ENCODE measurements at regions not wholly inside any gene's neighbourhood (a gene's known extent, or its start where the extent isn't known, plus 50 kb on each side); places are given as distances from the start of the nearest gene placed in this dataset.
"Not testable (repeated sequence)": the region's sequence is repeated elsewhere in the genome, so short reads cannot be mapped to it uniquely, and the experiment has no call there.

DNA sequence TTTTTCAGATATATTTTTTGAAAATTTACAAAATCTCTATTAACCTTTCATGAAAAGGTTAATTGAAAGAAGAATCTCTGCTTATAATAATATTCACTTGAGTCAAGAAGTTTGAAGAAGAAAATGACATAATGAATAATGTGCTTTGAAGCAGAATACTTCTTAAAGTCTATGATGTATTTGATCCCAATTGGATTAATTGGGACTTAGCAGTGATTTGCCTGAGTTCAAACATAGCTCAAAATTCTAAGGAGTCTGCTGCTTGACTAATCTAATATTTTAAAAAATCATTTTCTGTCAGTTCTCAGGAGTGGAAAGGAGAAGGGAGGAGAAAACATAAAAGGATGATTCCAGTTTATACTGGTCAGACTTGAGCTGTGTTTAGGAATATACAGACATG, 1150.4 kb upstream of the INTU start:
- intact Hi-C loops (cut with micrococcal nuclease) = no loop called here
- H3K4me1 Mint-ChIP-seq (ENCODE audit: low read depth) = no peaks in the 10 kb centered on the region
- H3K27ac Mint-ChIP-seq = no peak overlapping the region
- no peaks in the 10 kb centered on the region for H3K36me3 Mint-ChIP-seq (ENCODE audit: low read depth)
- no peak overlapping the region for H3K4me3 Mint-ChIP-seq
- no peaks in the 10 kb centered on the region for H3K27me3 Mint-ChIP-seq
- H3K9me3 Mint-ChIP-seq = peaks cover 30% of the 10 kb centered on the region

GRCh38 chr4:126486377-126486776, 1146.4 kb upstream of the INTU start:
- Mint-ChIP-seq H3K27me3 (no peaks in the 10 kb centered on the region), H3K4me3 (no peak overlapping the region), H3K9me3 (peaks cover 8% of the 10 kb centered on the region), H3K4me1 (ENCODE audit: low read depth) (no peaks in the 10 kb centered on the region), H3K27ac (no peak overlapping the region), H3K36me3 (ENCODE audit: low read depth) (no peaks in the 10 kb centered on the region)
- intact Hi-C loops (cut with micrococcal nuclease) = no loop called here

GRCh38 chr4:126489826-126490463, 1142.8 kb upstream of the INTU start:
- no peaks in the 10 kb centered on the region for H3K27me3 Mint-ChIP-seq
- H3K27ac Mint-ChIP-seq = no peak overlapping the region
- intact Hi-C loops (cut with micrococcal nuclease) = no loop called here
- H3K36me3 Mint-ChIP-seq (ENCODE audit: low read depth) = no peaks in the 10 kb centered on the region
- H3K9me3 Mint-ChIP-seq = peaks cover 23% of the 10 kb centered on the region
- no peak overlapping the region for H3K4me3 Mint-ChIP-seq
- H3K4me1 Mint-ChIP-seq (ENCODE audit: low read depth) = no peaks in the 10 kb centered on the region

GRCh38 chr4:126495163-126495752, 1137.5 kb upstream of the INTU start:
- Mint-ChIP-seq H3K27ac (no peak overlapping the region), H3K27me3 (no peaks in the 10 kb centered on the region), H3K36me3 (ENCODE audit: low read depth) (no peaks in the 10 kb centered on the region), H3K9me3 (peaks cover 23% of the 10 kb centered on the region), H3K4me3 (no peak overlapping the region), H3K4me1 (ENCODE audit: low read depth) (no peaks in the 10 kb centered on the region)
- intact Hi-C loops (cut with micrococcal nuclease) = no loop called here

- Mint-ChIP-seq H3K36me3 (ENCODE audit: low read depth) (no peaks in the 10 kb centered on the region), H3K27me3 (no peaks in the 10 kb centered on the region), H3K27ac (no peak overlapping the region), H3K9me3 (no peaks in the 10 kb centered on the region), H3K4me3 (no peak overlapping the region), H3K4me1 (ENCODE audit: low read depth) (no peaks in the 10 kb centered on the region)
- intact Hi-C loops (cut with micrococcal nuclease) = no loop called here
These were observed 1119.8 kb upstream of the INTU start for GRCh38 chr4:126512979-126513378.

- intact Hi-C loops (cut with micrococcal nuclease) = no loop called here
- H3K27me3 Mint-ChIP-seq = no peaks in the 10 kb centered on the region
- H3K4me1 Mint-ChIP-seq (ENCODE audit: low read depth) = no peaks in the 10 kb centered on the region
- H3K27ac Mint-ChIP-seq = no peak overlapping the region
- no peaks in the 10 kb centered on the region for H3K9me3 Mint-ChIP-seq
- no peak overlapping the region for H3K4me3 Mint-ChIP-seq
- no peaks in the 10 kb centered on the region for H3K36me3 Mint-ChIP-seq (ENCODE audit: low read depth)
These were observed 1119.2 kb upstream of the INTU start for GRCh38 chr4:126513596-126513995.

DNA sequence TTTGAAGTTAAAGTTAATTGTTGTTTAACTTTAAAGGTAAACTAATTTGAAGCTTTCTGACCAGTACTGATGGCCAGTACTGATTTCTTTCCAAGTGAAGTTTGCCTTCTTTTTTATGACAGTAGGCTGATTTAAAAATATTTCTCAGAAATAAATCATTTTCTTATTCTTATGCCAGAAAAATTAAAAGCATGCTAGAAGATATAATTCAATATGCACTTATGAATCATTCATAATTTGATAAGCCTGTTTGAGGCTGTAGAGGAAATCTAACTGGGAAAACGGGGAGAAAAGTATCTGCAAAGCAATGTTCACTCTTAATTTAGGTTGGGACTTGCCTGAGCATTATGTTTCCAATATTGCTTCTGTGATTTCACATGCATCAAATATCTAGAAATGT, 1112.0 kb upstream of the INTU start:
- H3K36me3 Mint-ChIP-seq (ENCODE audit: low read depth) = no peaks in the 10 kb centered on the region
- H3K4me3 Mint-ChIP-seq = no peak overlapping the region
- intact Hi-C loops (cut with micrococcal nuclease) = no loop called here
- H3K9me3 Mint-ChIP-seq = peaks cover 20% of the 10 kb centered on the region
- no peaks in the 10 kb centered on the region for H3K4me1 Mint-ChIP-seq (ENCODE audit: low read depth)
- no peaks in the 10 kb centered on the region for H3K27me3 Mint-ChIP-seq
- H3K27ac Mint-ChIP-seq = no peak overlapping the region

- intact Hi-C loops (cut with micrococcal nuclease); H3K27ac Mint-ChIP-seq; H3K36me3 Mint-ChIP-seq (ENCODE audit: low read depth); H3K27me3 Mint-ChIP-seq; H3K4me3 Mint-ChIP-seq; H3K4me1 Mint-ChIP-seq (ENCODE audit: low read depth): not testable (repeated sequence)
- peaks cover 20% of the 10 kb centered on the region for H3K9me3 Mint-ChIP-seq
These were observed 1107.4 kb upstream of the INTU start for GRCh38 chr4:126525400-126525799.

DNA sequence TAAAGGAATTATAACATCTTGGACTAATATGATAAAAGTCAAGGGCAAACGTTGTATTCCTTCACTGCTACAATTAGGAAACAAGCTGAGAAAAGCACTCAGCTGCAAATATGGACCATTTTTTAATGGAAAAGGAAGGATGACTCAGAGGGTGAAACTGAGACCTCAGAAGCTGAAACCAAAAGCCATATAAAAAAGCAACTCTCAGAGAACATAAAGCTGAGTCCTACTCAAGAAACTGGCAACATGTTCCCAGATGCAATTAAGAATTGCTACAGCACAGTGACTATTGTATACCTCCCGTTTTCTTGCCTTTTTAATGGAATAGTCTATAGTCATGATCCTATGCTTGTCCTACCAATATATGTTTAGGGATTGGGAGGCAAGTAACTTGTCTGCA, 1106.4 kb upstream of the INTU start:
- H3K27me3 Mint-ChIP-seq = no peaks in the 10 kb centered on the region

GRCh38 chr4:126529997-126530396, 1102.8 kb upstream of the INTU start:
- Mint-ChIP-seq H3K27me3 (no peaks in the 10 kb centered on the region), H3K4me1 (ENCODE audit: low read depth) (no peaks in the 10 kb centered on the region), H3K27ac (no peak overlapping the region), H3K36me3 (ENCODE audit: low read depth) (no peaks in the 10 kb centered on the region), H3K9me3 (peaks cover 8% of the 10 kb centered on the region), H3K4me3 (no peak overlapping the region)
- intact Hi-C loops (cut with micrococcal nuclease) = no loop called here

More for the DNA sequence above, 1106.4 kb upstream of the INTU start:
- Mint-ChIP-seq H3K36me3 (ENCODE audit: low read depth) (no peaks in the 10 kb centered on the region), H3K4me1 (ENCODE audit: low read depth) (no peaks in the 10 kb centered on the region), H3K9me3 (peaks cover 20% of the 10 kb centered on the region), H3K27ac (no peak overlapping the region), H3K4me3 (no peak overlapping the region)
- intact Hi-C loops (cut with micrococcal nuclease) = no loop called here

DNA sequence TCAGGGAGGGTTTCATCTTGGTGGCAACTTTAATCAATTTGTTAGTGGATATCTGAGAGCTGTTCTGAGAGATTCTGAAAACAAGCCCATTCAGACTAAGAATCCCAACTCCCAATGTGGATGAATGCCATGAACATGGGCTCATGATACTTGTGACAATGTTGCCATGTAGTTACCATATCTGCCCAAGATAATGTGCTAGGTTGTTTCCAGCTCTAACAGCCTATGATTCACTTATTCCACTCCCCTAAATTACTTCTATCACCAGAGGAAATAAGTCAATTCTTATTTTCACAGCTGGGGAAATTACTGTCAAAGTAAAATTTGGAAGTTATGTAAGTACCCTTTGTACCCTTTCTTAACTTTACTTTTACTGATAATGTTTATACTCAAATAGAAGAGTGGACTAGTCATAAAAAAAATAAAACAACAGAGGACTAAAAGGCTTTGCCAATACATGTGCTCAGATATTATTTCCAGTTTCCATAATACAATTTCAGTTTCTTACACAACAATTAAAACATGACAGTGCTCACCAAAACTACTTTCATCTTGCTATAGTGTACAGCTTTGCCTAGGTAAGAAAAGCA, 1101.7 kb upstream of the INTU start:
- Mint-ChIP-seq H3K27ac (no peak overlapping the region), H3K27me3 (no peaks in the 10 kb centered on the region), H3K4me1 (ENCODE audit: low read depth) (no peaks in the 10 kb centered on the region), H3K36me3 (ENCODE audit: low read depth) (no peaks in the 10 kb centered on the region), H3K9me3 (no peaks in the 10 kb centered on the region), H3K4me3 (no peak overlapping the region)
- intact Hi-C loops (cut with micrococcal nuclease) = no loop called here

DNA sequence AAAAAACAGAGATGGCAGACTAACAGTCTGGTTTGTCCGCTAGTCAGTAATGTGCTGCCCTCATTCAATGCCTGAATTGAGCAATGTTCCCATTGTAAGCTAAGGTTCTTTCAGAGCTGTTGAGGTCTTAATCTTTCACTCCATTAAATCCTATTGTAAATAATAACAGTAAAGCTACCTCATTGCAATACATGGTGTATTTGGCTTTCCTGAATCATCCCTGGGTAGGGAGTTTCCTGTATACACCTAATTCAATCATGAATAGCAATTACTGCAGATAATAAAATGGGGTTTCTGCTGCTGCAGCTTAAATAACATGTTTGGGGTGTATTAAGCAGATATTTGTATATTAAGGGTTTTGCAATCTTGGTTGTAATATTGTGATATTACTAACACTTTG, 1100.2 kb upstream of the INTU start:
- Mint-ChIP-seq H3K36me3 (ENCODE audit: low read depth) (no peaks in the 10 kb centered on the region), H3K4me3 (no peak overlapping the region), H3K27ac (no peak overlapping the region), H3K9me3 (peaks cover under 1% of the 10 kb centered on the region), H3K4me1 (ENCODE audit: low read depth) (no peaks in the 10 kb centered on the region), H3K27me3 (no peaks in the 10 kb centered on the region)
- intact Hi-C loops (cut with micrococcal nuclease) = no loop called here

- Mint-ChIP-seq H3K36me3 (ENCODE audit: low read depth) (no peaks in the 10 kb centered on the region), H3K27me3 (no peaks in the 10 kb centered on the region), H3K27ac (no peak overlapping the region), H3K4me1 (ENCODE audit: low read depth) (no peaks in the 10 kb centered on the region), H3K4me3 (no peak overlapping the region), H3K9me3 (peaks cover 8% of the 10 kb centered on the region)
- intact Hi-C loops (cut with micrococcal nuclease) = no loop called here
These were observed 1099.5 kb upstream of the INTU start for GRCh38 chr4:126533146-126533805.

DNA sequence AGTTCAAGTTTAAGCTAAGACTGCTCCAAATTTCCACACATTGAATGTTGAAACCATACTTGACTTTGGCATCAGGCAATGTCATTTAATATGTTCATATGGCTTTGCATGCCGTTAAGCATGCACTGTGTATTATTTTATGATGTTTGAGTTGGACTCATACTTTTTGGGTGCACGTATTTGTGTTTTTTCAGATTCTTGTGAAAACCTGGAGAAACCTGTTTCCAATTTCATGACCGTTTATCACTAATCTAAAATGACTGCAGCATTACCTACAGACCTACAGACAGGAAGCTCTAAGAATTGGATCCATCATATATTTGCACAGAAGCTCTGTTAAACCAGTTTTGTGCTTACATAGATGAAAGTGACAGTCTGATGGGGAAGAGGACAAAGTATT, 1093.0 kb upstream of the INTU start:
- Mint-ChIP-seq H3K36me3 (ENCODE audit: low read depth) (no peaks in the 10 kb centered on the region), H3K9me3 (peaks cover 8% of the 10 kb centered on the region), H3K27ac (no peak overlapping the region), H3K27me3 (no peaks in the 10 kb centered on the region), H3K4me1 (ENCODE audit: low read depth) (no peaks in the 10 kb centered on the region), H3K4me3 (no peak overlapping the region)
- intact Hi-C loops (cut with micrococcal nuclease) = no loop called here

Data from dendritic cell treated with granulocyte-macrophage colony-stimulating factor and Interleukin-4, amounts not matched to agents 40 ng/mL and 50 ng/mL, for 4 days (primary cell).